A204.1 (cell line): ENCODE measurements at regions not wholly inside any gene's neighbourhood (a gene's known extent, or its start where the extent isn't known, plus 50 kb on each side); places are given as distances from the start of the nearest gene placed in this dataset.

Source experiments
- FAIRE-seq: peaks from 2 replicates; lab custom pipeline; 2012; peaks lifted over from hg19 to GRCh38; lab: Jason Lieb, UNC

- FAIRE-seq = no peak
Measured at GRCh38 chr18:6465281-6465680, 50.6 kb upstream of the L3MBTL4 start.

DNA sequence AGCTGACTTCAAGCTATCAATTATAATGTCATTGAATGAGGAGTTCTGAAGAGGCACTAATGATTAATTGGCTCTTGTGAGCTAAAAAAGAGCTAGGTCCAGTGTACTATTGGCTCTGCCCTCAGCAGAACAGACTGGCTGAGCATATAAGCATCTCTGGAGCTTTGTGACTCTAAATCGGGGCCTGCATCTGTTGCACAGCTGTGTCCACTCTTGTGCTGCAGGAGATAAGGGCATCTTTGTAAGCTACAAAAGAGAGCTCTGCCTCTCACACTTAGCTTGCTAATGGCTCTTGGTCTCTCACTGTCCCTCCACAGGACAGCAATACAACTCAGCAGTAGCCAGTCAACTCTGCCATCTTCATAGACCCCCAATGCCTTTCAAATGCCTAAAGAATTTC is 61.5 kb upstream of the L3MBTL4 start:
- no peak for FAIRE-seq

GRCh38 chr18:6476880-6477279 is 62.2 kb upstream of the L3MBTL4 start:
- FAIRE-seq = no peak

GRCh38 chr18:6478121-6478520 is 63.4 kb upstream of the L3MBTL4 start:
- FAIRE-seq = no peak

- FAIRE-seq = no peak
Measured at GRCh38 chr18:6479699-6480098, 65.0 kb upstream of the L3MBTL4 start.

DNA sequence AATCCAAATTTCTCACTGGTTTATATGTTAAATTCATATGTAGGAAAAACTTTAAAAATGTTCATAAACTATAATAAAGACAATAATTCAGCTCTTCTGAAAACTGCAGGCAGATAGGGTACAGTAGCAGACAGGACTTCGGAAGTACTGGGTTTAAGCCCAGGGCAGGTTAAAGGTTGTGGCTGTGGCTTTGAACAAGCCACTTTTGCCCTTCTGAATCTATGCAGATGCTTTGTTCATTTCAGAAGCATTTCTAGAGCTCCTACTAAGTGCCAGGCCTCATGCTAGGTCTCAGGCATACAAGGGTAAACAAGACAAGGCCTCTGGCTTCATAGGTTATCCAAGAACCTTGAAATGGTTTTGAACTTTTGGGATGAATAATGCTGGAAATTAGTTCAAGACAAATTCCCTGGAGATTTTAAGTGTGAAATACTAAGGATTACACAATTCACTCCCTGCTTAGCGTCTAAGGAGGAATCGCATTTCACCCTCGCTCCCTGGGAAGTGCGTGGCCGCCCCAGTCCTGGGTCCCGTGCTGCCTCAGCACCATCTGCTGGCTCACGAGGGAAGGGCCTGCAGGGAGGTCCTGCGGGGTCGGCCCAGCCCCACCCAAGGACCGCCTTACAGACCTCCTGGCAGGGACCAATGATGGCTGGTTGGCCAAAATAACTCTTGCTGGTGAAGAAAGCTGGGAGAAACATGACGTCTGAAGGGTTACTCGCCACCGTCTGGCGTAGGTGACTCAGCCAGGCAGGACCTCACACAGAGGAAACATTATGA is 67.7 kb upstream of the L3MBTL4 start:
- no peak for FAIRE-seq

- FAIRE-seq = no peak
Measured at GRCh38 chr18:6484659-6485058, 69.9 kb upstream of the L3MBTL4 start.

GRCh38 chr18:6486313-6486712 is 71.6 kb upstream of the L3MBTL4 start:
- no peak for FAIRE-seq

DNA sequence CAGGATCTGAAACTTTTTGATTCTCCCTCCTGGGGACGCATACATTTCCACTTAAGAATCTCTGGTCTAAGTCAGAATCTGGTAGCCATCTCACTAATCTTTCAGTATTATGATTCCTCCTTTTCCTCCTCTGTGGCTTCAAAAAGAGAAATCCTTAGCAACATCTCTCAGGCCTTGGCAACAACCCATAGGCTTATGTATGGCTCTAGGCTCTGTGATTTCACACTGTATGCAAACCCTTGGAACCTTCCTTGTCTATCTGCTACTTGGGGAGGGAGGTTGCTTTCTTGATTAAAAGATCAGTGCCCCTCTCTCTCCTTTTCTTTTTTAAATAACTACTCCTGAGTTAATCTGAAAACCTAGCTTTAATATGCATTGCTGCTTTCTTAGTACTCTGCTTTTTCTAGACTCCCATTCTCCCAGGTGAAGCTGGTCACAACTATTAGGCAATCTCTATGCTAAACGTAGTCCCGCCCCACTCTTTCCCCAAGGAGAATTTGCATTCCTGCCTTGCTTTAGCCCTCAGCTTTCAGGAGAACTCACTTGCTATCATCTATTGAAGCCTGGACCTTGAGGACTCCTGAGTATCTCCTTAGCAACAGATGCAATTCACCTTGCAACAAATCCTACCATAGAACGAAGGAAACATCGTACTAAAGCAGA is 72.2 kb upstream of the L3MBTL4 start:
- FAIRE-seq = no peak

DNA sequence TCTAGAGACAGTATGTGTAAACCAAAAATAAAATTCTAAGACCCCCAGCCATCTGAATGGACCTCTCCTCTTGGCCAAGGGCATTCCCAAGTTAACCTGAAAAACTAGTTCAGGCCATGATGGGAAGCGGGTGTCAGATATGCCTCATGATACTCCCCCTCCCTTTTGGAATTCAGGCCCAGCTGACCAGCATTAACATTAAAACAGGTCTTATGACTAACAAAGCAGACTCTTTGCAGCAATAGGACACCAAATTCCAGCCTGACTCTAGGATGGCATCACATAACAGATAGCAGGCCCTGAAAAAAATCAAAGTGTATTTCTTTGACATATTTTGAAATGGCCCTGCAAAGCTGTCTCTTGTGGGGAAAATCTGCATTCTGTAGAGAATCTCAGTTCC is 73.3 kb upstream of the L3MBTL4 start:
- no peak for FAIRE-seq

DNA sequence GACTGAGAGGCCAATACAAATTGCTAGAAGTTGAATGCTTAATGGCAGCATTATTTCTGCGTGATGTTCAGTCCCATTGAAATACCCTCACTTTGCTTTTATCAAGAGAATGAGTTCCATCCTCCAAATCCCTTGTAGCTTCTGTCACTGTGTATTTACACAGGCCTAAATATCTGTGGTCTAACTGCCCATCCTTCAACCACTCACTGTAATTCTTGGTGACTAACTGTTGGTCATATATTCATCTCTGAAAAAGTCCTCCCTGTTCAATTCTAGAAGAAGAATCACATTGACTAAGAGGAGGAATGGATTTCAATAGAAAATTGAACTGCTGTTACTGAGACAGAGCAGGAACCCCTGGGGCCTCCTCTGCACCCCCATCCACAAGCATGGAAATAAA is 74.2 kb upstream of the L3MBTL4 start:
- FAIRE-seq = no peak

GRCh38 chr18:6489977-6490376 is 75.3 kb upstream of the L3MBTL4 start:
- no peak for FAIRE-seq

- no peak for FAIRE-seq
Measured at GRCh38 chr18:6493194-6493593, 78.5 kb upstream of the L3MBTL4 start.

DNA sequence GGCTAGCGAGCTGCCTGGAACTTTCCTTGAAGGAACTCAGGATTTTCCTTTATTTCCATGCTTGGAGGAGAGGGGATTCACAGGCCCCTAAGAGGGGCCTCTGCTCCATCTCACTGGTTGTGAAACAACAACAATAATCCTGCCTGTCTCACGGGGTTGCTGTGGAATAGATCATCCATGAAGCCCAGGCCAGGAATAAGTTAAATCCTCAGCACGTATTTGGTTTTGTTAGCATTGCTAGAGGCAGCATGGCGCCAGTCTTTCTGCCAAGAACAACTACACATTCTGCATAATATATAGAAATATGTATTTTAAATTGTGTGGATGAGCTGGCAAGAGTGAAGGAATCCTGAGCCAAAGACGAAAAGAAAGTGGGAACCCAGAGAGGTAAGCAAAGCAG is 80.8 kb upstream of the L3MBTL4 start:
- no peak for FAIRE-seq

DNA sequence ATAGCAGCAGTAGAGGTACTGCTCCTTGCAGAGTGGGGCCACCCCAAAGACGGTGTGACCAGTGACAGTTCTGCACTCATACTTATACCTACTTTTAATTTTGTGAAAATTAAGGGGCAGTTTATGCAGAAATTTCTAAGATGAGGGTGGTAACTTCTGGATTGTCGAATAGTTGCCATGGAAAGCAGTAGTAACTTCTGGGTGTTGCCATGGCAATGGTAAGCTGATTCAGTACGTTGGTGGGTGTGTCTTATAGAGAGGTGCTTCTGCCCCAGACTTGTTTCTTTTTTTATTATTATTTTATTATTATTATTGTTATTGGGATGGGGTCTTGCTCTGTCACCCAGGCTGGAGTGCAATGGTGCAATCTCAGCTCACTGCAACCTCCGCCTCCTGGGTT is 82.8 kb upstream of the L3MBTL4 start:
- FAIRE-seq = no peak

GRCh38 chr18:6498289-6498856 is 83.7 kb upstream of the L3MBTL4 start:
- FAIRE-seq = no peak

GRCh38 chr18:6504605-6505497 is 90.1 kb upstream of the L3MBTL4 start:
- FAIRE-seq = no peak

DNA sequence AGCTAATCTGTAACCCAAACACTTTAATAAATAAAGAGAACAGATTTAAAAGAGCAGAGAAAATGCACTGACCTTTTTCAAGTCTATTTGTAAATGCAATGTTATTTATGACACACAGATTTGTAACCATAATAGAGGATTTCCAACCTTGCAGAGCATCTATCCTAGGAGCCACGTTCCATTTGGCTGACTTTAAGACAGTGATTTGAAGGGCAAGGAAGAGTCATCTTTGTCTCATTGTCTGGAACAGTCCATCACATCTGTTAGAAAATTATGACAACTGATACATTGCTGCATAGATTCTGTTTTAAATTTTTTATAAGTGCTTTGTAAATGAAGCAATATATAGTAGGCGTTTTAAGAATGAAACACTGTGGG is 90.8 kb upstream of the L3MBTL4 start:
- FAIRE-seq = no peak

DNA sequence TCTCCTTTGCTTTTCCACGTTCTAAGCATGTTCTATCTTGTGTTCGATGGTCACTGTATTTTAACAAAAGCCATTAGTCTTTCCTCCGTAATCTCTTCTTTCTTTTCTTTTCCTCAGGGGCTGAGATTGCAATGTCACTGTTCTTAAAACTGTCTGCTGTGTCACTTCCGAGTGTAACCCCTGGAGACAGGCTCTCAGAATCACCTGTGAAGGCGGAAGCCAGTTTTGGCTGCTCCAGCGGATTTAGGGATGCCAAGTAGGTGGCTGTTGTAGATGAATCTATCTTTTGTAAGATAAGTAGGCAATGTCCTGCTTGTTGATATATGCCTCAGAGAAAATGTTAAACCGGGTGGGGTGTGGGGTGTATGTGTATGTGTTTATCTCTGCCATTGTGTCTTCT is 94.7 kb upstream of the L3MBTL4 start:
- FAIRE-seq = no peak

GRCh38 chr18:6509832-6510231 is 95.1 kb upstream of the L3MBTL4 start:
- no peak for FAIRE-seq

GRCh38 chr18:6520901-6521300 is 106.2 kb upstream of the L3MBTL4 start:
- FAIRE-seq = no peak

DNA sequence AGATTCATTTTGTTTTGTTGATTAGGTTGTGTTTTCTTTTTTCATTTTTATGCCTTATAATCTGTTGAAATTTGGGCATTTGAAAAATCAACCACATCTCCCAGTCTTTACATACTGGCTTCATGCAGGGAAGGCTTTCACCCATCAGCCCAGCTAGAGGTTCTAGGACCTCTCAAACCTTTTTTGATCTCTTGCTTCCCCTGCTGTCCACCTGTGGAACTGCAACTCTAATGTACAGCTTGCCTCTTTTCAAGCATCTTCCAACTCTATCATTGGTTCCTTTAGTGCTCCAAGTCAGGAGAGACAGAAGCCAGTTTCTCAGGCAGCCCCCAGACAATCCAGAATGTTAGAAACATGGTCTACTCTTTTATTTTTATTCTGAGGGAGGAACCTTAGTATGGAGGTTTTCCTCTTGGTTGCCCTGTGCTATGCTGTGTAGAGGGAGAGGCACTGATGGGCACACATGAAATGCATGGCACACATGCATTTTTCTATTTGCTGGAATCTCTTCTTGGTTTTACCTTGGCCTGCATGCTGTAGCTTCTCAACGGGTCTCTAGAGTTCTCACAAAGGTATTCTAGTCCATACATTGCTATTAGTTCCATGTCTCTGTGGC is 107.2 kb upstream of the L3MBTL4 start:
- no peak for FAIRE-seq
